CD4-positive, alpha-beta T cell (primary cell): ENCODE measurements at regions not wholly inside any gene's neighbourhood (a gene's known extent, or its start where the extent isn't known, plus 50 kb on each side); places are given as distances from the start of the nearest gene placed in this dataset.

ENCODE experiments used
- ATAC-seq: fragments of 200-7000 bp; cut with Tn5 transposase; one replicate; pipeline ENCODE4 v1.10.0; 2022; ENCODE audit warnings: mild to moderate bottlenecking; ENCODE audit not compliant: poor library complexity
- CTCF ChIA-PET: fragments of 350-600 bp; sonication (Branson Sonifier 250); formaldehyde crosslinking; loops from one replicate; lab custom pipeline; 2021; ENCODE audit warnings: antibody characterized with exemption, inconsistent platforms; lab: Charles Lee
- POLR2A ChIA-PET: fragments of 350-600 bp; sonication (Branson Sonifier 250); formaldehyde crosslinking; loops from one replicate; lab custom pipeline; 2021; ENCODE audit warnings: antibody characterized with exemption, inconsistent platforms; lab: Charles Lee
- DNase-seq, 14 experiments: peaks; one replicate each; pipeline ENCODE4 v3.0.0-alpha.2; 2013 to 2020; ENCODE audit warnings: mixed read lengths in 2 of 14
- H3K27ac ChIP-seq, 2 donors: one replicate each; pipeline versions ENCODE4 v1.5.1 to v1.7.0; 2013; ENCODE audit warnings: low read length in 2 of 2, low read depth in 1 of 2, mild to moderate bottlenecking in 1 of 2
- H3K27me3 ChIP-seq, 2 experiments: 1 replicate in 1 of 2; 2 replicates in 1 of 2; pipeline versions ENCODE4 v1.6.1 to v1.7.0; 2013; ENCODE audit warnings: low read length in 2 of 2, control low read depth in 1 of 2, mild to moderate bottlenecking in 1 of 2, moderate library complexity in 1 of 2; ENCODE audit not compliant: insufficient read depth in 2 of 2, control insufficient read depth in 1 of 2
- H3K36me3 ChIP-seq: one replicate; pipeline ENCODE4 v1.6.1; 2013; ENCODE audit warnings: low read length, control low read depth; ENCODE audit not compliant: insufficient read depth
- H3K4me1 ChIP-seq: one replicate; pipeline ENCODE4 v1.6.1; 2013; ENCODE audit warnings: low read length, control low read depth; ENCODE audit not compliant: insufficient read depth
- H3K4me3 ChIP-seq: one replicate; pipeline ENCODE4 v1.5.1; 2013; ENCODE audit warnings: mild to moderate bottlenecking, low read length, moderate library complexity
- H3K9me3 ChIP-seq, 2 experiments: 1 replicate in 1 of 2; 2 replicates in 1 of 2; pipeline versions ENCODE4 v1.6.1 to v1.7.0; 2013; ENCODE audit warnings: low read length in 2 of 2, mild to moderate bottlenecking in 2 of 2, control low read depth in 1 of 2, moderate library complexity in 1 of 2; ENCODE audit not compliant: control insufficient read depth in 1 of 2, insufficient read depth in 1 of 2
- H3K27ac Mint-ChIP-seq: one replicate; pipeline ENCODE4 v1.8.0; 2020; ENCODE audit warnings: mixed read lengths
- H3K27me3 Mint-ChIP-seq: one replicate; pipeline ENCODE4 v1.8.0; 2021; ENCODE audit warnings: mixed read lengths
- H3K36me3 Mint-ChIP-seq: one replicate; pipeline ENCODE4 v1.8.0; 2021; ENCODE audit warnings: low read depth, mixed read lengths
- H3K4me1 Mint-ChIP-seq: one replicate; pipeline ENCODE4 v1.8.0; 2021; ENCODE audit warnings: low read depth, mixed read lengths
- H3K4me3 Mint-ChIP-seq: one replicate; pipeline ENCODE4 v1.8.0; 2020; ENCODE audit warnings: mild to moderate bottlenecking, mixed read lengths
- H3K9me3 Mint-ChIP-seq: one replicate; pipeline ENCODE4 v1.8.0; 2020; ENCODE audit warnings: mixed read lengths
- intact Hi-C, 2 experiments: fragments of 100-400 bp; cut with DNase I in 1 of 2; cut with micrococcal nuclease in 1 of 2; formaldehyde crosslinking; loops; one replicate each; pipeline versions ENCODE4 v1.15.1 to v1.9.0; 2023 to 2025; cut with DNase I, micrococcal nuclease
- TF ChIP-seq, protein P1 (sequence below): fragments of 200-600 bp; IDR thresholded peaks from one replicate; pipeline ENCODE4 v1.8.0; 2022; ENCODE audit warnings: antibody characterized with exemption, mild to moderate bottlenecking

DNA sequence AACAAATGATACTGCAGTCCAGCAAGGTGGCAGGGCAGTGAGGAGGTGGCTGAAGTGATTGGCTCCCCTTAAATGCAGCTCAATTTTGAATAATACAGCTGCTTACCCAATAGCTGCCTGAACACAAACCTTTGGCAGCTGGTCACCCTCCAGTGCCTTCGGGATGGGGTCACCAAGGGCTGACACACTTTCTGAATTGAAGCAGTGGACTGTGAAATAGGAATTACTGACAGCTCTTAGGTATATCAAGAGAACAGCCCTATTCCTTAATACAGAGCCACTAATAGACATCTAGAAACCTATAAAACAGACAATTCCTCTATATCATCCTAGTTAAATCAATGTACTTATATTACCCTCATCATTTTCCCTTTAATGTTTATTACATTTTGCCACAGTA, 474.2 kb upstream of the KIRREL3 start:
- H3K4me3 ChIP-seq: no peak overlapping the region
- ChIA-PET CTCF (no interaction called here), POLR2A (no interaction called here)
- Mint-ChIP-seq H3K27ac (no peak overlapping the region), H3K4me1 (no peaks in the 10 kb centered on the region), H3K4me3 (no peak overlapping the region), H3K27me3 (no peaks in the 10 kb centered on the region), H3K9me3 (no peaks in the 10 kb centered on the region), H3K36me3 (no peaks in the 10 kb centered on the region)
- H3K9me3 ChIP-seq: no peaks in the 10 kb centered on the region
- no peaks in the 10 kb centered on the region for H3K27me3 ChIP-seq
- H3K4me1 ChIP-seq: no peaks in the 10 kb centered on the region
- TF ChIP-seq, protein P1, sequence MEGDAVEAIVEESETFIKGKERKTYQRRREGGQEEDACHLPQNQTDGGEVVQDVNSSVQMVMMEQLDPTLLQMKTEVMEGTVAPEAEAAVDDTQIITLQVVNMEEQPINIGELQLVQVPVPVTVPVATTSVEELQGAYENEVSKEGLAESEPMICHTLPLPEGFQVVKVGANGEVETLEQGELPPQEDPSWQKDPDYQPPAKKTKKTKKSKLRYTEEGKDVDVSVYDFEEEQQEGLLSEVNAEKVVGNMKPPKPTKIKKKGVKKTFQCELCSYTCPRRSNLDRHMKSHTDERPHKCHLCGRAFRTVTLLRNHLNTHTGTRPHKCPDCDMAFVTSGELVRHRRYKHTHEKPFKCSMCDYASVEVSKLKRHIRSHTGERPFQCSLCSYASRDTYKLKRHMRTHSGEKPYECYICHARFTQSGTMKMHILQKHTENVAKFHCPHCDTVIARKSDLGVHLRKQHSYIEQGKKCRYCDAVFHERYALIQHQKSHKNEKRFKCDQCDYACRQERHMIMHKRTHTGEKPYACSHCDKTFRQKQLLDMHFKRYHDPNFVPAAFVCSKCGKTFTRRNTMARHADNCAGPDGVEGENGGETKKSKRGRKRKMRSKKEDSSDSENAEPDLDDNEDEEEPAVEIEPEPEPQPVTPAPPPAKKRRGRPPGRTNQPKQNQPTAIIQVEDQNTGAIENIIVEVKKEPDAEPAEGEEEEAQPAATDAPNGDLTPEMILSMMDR: no peak
- no peak for DNase-seq
- H3K36me3 ChIP-seq: no peaks in the 10 kb centered on the region
- no peak overlapping the region for H3K27ac ChIP-seq
- intact Hi-C loops: no loop called here
- no peak for ATAC-seq

DNA sequence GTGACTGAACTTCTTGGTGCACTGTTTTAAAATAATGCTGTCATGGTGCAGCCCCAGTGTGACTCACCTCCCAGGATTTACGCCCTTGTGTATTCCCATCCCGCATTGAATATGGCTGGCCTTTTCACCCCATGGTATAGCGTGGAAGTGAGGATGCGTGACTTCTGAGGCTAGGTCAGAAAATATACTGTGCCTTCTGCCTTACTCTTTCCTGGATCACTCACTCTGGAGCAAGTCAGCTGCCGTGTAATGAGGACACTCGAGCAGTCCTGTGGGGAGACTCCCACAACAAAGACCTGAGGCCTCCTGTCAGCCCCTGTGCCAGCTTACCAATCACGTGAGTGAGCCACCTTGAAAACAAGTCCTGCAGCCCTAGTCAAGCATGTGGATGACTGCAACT, 471.9 kb upstream of the KIRREL3 start:
- no peaks in the 10 kb centered on the region for H3K9me3 ChIP-seq
- ATAC-seq: no peak
- no peaks in the 10 kb centered on the region for H3K36me3 Mint-ChIP-seq
- CTCF ChIA-PET: no interaction called here
- TF ChIP-seq, protein P1: no peak
- H3K4me1 ChIP-seq: no peaks in the 10 kb centered on the region
- H3K27me3 ChIP-seq: no peaks in the 10 kb centered on the region
- H3K4me3 Mint-ChIP-seq: no peak overlapping the region
- DNase-seq: no peak
- no peaks in the 10 kb centered on the region for H3K4me1 Mint-ChIP-seq
- H3K4me3 ChIP-seq: no peak overlapping the region
- no peaks in the 10 kb centered on the region for H3K9me3 Mint-ChIP-seq
- intact Hi-C loops: no loop called here
- no peaks in the 10 kb centered on the region for H3K27me3 Mint-ChIP-seq
- no peak overlapping the region for H3K27ac ChIP-seq
- H3K36me3 ChIP-seq: no peaks in the 10 kb centered on the region
- no peak overlapping the region for H3K27ac Mint-ChIP-seq
- POLR2A ChIA-PET: no interaction called here

- POLR2A ChIA-PET: no interaction called here
- TF ChIP-seq, protein P1: no peak
- intact Hi-C loops: no loop called here
Observed at GRCh38 chr11:127471662-127472061, 471.1 kb upstream of the KIRREL3 start.

More at GRCh38 chr11:127471662-127472061, 471.1 kb upstream of the KIRREL3 start:
- Mint-ChIP-seq H3K27ac (no peak overlapping the region), H3K36me3 (no peaks in the 10 kb centered on the region), H3K9me3 (no peaks in the 10 kb centered on the region), H3K4me1 (no peaks in the 10 kb centered on the region), H3K4me3 (no peak overlapping the region), H3K27me3 (no peaks in the 10 kb centered on the region)
- Histone ChIP-seq H3K4me1 (no peaks in the 10 kb centered on the region), H3K36me3 (no peaks in the 10 kb centered on the region), H3K4me3 (no peak overlapping the region), H3K27me3 (no peaks in the 10 kb centered on the region), H3K9me3 (no peaks in the 10 kb centered on the region), H3K27ac (no peak overlapping the region)
- ATAC-seq (no peak), DNase-seq (no peak)
- CTCF ChIA-PET: no interaction called here
